Activated CD8-positive, alpha-beta memory T cell treated with anti-CD3 and anti-CD28 coated beads, Interleukin-2, amount 50 U/mL, for 1 hour (primary cell): ENCODE measurements at regions not wholly inside any gene's neighbourhood (a gene's known extent, or its start where the extent isn't known, plus 50 kb on each side); places are given as distances from the start of the nearest gene placed in this dataset.
"Not testable (repeated sequence)": the region's sequence is repeated elsewhere in the genome, so short reads cannot be mapped to it uniquely, and the experiment has no call there.

Experiments used
- DNase-seq: peaks from one replicate; pipeline ENCODE4 v3.0.0-alpha.2; 2020; ENCODE audit errors: extremely low read depth

DNA sequence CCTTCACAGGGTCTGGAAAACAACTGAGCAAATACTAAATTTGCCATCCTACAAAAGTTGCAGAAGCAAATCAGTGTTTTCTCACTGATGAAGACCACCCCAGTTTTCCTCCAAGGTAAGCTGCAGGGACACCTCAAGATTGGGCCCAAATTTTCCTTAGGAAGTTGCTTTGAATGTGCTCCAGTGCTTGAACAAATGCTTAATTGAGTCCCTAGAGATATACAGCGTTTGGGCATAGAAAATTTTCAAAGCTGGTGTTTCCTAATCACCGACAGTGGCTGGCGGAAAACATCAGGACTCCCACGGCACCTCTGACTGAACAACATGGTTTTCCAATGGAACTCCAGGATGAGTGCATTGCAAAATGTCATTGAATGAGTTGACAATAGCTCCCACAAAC is 92.5 kb upstream of the HMGA2 start:
- no peak for DNase-seq

DNA sequence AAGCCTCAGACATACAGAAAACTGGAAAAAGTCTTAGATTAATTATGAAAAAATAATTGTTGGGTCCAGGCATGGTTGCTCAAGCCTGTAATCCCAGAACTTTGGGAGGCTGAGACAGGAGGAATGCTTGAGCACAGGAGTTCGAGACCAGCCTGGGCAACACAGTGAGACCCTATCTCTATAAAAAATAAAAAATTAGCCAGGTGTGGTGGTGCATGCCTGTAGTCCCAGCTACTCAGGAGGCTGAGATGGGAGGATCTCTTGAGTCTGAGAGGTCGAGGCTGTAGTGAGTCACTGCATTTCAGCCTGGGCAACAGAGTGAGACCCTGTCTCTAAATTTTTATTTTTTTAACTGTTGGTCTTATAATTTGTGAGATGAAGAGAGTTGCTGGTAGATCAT is 90.6 kb upstream of the HMGA2 start:
- DNase-seq = not testable (repeated sequence)

DNA sequence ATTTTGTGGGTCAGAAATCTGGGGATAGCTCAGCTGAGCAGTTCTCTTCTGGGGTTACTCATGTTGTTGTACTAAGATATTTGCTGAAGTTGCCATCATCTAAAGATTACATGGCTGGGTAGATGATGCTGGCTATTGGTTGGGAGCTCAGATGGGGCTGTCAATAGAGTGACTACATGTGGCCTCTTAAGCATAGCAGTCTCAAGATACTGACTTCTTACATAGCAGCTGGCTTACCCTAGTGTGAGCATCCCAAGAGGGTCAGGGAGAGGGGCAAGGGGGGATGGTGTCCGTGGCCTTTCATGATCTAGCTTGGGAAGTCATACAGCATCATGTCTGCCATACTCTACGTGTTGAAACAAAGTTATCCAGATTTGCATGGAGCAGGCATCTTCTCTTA is 90.1 kb upstream of the HMGA2 start:
- DNase-seq = no peak

DNA sequence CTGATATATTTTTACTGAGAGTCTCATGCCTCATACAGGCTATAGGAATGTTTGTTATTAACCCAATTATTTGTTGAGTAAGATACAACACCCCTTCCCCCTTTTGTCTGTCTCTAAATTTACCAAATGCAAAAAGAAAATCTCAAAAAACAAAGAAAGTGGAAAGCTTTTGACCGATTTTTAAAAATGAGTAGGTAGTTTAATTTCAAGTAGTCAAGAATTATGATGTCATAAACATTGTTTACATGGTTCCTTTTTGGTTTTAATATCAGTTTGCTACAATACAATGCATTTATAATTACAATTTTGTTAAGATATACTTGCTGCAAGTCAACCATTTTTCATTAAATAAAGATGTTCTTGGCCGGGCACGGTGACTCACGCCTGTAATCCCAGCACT is 84.7 kb upstream of the HMGA2 start:
- DNase-seq = no peak

DNA sequence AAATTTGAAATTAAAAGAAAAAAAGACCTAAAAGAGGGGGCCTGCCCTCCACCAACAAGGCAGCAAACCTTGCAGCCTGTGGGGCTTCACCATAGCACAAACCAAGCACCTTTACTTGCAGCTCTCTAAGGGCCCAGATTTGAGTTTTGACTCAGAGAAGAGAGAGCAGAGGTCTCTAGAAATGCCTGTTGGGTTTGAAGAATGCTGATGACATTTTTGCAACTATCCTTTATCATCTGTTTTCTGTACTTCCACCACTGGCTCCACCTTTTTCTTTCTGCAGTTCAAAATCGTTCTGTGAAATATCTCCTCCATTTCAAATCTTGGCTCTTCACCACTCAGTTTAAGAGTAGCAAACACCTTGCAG is 83.8 kb upstream of the HMGA2 start:
- no peak for DNase-seq

DNA sequence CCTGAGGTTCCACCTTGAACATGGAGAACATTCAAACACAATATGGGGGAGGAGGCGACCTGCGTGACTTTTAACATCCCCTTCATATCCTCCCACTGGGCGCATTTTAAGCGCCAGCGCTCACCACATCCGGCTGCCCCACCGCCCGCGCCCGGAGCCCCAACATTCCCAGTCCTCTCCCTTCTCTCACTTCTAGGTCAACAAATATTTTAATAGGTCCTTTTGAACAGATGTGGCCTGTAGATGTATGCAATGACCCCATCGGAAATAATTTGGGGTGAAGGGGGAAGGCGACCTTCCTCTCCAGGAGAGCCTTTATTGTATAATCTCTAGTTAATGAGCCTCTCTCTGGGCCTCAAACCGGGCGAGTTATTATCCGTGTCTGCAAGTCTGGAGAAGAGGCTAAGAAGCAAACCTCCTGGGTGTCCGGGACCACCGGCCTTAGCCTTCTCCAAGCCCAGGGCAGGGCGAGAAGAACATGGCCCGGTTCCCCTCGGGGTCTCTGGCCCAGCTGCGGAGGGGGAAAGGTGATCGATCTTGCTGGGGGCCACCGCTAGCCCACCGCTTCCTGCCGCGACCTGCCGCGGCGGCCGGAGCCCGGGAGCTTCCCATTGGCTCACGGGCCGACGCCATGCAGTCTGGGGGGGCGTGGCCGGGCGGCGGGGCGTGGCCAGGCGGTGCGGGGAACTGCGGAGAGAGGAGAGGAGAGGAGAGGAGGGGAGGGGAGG is 83.2 kb upstream of the HMGA2 start:
- DNase-seq = no peak

DNA sequence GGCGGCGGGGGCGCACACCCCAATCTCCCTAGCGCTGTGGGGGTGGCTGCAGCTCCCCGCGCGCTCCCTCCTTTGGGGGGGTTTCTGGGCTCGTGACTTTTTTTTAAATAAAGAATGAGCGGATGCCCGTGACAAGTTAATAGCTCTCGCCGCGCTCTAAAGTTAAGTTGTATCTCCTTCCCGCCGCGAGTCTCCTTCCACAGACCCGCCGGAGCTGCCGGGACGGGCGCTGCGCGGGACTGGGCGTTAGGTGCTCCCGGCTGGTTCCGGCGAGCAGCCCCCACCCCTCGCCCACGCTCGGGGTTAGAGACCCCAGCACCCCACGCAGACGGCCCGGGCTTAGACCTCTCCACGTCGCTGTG is 82.6 kb upstream of the HMGA2 start:
- DNase-seq = no peak

DNA sequence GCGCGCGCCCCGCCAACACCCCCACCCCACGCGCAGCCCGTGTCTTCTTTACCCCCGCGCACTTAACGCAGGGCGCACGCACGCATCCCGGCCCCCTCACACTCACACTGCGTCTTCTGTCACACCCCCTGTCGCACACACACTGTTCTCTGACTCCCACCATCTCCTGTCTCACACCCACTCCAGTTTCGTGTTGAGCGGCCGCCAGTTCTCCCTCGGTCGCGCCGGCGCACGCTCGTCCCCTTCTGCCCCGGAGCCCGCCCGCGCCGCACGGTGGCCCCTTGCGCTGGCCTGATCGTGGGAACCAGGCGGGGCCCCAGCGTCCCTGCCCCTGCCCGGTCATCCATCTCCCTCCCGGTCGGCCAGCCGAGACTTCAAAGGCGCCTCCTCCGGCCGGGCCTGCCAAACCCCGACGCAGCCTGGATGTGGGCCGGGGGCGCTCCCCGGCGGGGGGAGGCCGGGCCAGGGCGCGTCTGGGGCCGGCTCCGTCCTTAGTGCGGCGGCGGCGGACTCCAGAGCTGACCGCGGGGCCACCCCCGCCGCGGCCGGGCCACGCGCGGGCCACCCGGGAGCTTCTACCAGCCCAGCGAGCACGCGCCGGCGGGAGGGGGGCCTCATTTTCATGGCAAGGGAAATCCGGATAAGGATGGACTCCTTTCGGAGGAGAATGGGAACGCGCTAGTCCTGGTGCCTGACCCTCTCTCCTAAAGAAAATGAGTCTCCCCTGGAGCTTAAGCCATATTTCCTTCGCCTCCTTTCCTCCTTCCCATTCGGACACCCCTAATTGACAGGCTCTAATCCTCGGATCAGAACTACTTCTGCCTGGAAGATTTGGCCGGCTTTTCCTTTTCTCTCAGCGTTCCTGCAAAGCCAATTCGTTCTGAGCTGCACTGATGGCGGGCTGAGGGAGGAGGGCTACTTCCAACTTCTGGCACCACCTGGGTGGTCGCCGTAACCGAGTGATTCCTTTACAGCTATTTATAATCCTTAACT is 82.0 kb upstream of the HMGA2 start:
- no peak for DNase-seq

DNA sequence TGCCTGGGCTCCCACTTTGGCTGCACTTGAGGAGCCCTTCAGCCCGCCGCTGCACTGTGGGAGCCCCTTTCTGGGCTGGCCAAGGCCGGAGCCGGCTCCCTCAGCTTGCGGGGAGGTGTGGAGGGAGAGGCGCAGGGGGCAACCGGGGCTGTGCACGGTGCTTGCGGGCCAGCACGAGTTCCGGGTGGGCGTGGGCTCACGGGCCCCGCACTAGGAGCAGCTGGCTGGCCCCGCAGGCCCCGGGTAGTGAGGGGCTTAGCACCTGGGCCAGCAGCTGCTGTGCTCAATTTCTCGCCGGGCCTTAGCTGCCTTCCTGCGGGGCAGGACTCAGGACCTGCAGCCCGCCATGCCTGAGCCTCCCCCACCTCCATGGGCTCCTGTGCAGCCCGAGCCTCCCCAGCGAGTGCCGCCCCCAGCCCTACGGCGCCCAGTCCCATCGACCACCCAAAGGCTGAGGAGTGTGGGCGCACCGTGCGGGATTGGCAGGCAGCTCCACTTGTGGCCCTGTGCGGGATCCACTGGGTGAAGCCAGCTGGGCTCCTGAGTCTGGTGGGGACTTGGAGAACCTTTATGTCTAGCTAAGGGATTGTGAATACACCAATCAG is 79.9 kb upstream of the HMGA2 start:
- DNase-seq = not testable (repeated sequence)

DNA sequence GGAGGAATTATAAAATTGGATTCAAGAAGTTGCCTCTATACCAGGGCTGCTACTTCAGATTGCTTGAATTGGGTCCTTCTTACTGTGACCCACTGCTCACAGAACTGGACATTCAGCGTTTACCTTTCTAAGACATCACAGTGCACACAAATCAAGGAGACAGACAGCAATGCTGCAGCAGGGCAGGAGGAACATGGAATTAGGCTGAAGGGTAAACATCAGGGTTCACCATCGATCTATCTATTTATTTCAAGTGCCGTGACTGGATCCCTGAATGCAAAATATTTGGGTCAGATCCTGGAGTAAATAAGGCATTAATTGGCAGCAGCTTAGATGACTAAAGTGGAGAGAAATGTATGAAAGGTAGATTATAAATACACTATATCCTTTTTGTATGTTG is 76.9 kb upstream of the HMGA2 start:
- no peak for DNase-seq

DNA sequence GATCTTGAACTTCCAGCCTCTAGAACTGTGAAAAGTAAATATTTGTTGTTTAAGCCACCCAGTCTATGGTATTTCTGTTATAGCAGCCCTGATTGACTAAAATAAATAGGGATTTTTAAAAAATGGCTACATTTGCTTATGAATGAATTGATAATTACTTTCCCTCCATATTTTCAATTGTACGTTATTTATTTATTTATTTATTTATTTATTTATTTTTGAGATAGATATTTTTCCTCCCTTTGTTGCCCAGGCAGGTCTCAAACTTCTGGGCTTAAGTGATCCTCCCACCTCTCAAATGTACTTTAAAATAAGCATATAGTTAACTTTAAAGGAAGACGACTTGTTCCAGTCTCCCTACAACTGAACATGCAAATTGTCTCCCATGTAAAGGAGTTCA is 76.0 kb upstream of the HMGA2 start:
- no peak for DNase-seq

DNA sequence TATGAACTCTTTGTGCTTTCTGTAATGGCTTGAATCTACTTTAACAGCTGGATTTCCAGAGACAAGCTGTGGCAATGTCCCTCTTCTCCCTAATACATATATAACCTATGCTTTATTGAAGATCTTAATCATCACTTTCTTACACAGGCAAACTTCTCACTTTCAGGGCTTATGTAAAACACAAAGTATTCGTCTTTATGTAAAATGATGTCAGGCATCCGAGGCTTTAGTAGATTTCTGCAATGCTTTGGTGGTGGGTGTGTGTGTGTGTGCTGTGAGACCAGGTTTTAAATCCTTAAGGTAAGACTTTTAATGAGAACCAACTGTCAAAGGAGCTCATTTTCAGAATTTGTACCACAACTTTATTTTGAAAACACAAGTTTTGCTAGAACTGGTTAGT is 70.0 kb upstream of the HMGA2 start:
- DNase-seq = no peak

DNA sequence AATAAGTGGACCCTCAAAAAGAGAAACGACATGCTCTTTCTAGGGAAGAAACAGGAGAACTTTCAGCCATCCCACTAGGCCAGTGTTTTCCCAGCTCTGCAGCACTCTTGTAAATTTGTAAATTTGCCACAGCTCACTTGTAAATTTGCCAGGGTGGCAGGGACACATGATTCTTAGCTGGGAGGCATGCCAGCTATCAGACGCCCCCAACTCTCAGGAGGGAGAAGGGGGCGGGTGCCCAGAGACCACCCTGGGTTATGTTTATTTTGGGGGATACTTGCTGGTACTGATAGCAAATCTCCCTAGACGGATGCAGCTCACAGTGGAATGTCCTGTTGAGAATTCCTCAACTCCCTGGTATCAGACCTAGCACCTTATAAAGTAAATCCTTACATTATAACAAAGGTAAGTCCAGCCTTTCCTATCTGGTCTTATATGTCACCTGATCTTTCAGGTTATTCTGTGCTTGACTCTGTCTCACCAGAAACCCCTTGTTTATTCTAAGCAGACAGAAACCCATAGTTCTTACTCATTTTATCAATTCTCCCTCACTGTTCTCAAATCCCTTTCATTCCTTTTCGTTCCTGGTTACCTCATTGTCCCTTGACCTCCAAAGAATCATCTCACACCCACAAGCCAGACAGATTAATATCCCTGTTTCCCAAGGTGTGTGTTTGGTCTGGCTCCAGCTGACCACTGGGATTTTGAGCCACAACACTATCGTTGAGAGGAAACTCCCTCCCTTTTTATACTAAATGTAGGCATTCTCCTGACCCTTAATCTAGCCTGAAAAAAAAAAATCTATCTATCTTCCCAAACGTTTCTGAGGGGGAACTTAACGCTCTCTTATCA is 69.3 kb upstream of the HMGA2 start:
- no peak for DNase-seq

DNA sequence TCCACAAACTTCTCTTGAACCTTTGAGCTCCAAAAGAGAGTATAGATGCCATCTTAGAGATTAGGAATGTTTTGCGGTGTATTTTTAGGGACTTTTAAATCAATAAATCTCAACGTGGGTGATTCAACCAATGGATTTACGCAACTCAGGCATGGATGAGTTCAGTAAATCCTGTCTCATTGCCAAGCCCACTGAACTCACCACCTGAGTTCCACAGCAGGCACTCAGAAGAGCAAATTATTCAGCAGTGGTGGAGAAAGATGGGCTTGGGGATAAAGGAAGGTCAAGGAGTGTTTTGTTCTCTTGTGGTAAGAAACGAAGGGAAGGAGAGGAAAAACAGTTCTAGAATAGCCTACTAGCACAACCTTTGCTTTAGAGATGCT is 68.7 kb upstream of the HMGA2 start:
- no peak for DNase-seq

DNA sequence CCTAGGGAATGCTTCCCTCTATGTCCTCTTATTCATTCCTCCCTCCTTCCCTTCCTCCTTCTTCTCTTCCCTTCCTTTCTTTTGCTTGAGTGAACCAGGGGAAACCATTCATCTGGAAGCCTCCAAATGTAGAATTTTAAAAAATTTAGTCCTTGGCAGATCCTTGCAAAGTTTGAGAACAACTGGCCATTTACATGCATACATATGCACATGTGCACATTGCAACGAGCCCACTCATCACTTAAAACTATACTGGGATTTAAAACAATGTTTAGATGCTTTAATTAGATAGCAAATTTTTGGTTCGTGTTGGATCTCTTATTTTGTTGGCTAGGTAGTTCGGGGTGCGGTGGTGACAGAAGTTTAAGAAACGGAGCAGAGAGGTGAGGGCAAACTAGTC is 68.0 kb upstream of the HMGA2 start:
- no peak for DNase-seq

DNA sequence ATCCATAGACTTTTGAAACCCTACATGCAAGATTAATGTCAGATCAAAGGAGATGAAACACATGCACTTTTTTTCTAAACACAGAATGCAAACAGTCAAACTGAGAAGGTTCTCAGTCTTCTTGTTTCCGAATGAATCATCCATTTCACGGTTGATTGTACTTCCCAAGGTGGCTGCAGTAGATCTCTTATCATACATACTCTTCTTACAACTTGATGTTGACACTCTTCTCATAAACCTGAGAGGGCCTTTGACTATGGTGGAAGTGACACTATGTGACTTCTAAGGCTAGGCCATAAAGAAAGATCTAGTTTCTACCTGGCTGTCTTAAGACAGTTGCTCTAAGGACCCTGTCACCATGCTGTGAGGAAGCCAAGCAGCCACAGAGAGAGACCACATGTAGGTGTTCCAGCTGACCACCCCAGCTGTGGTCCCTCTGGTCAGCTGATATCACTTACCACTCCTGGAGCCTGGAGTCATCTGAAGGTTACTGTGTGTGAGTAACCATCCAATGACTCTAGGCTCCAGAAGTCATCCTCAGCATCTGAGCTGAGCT is 67.2 kb upstream of the HMGA2 start:
- DNase-seq = no peak

DNA sequence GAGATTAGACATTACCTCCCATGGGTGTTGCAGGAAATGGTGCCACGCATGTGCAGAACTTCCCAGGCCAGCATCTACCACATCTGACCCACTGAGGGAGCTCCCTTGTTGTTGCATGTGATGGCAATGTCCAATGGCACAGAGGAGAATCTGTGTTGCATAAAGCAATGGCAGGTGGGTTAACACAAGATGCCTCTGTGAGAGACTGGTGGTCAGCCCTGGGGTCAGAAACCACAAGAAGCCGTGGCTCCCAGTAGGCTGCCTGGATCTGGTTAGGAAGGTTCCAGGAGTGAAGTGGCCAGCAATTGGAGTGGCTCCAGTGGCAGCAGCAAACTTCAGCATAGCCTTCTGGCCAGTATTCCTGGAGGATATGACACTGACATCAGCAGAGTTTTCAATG is 65.9 kb upstream of the HMGA2 start:
- no peak for DNase-seq

DNA sequence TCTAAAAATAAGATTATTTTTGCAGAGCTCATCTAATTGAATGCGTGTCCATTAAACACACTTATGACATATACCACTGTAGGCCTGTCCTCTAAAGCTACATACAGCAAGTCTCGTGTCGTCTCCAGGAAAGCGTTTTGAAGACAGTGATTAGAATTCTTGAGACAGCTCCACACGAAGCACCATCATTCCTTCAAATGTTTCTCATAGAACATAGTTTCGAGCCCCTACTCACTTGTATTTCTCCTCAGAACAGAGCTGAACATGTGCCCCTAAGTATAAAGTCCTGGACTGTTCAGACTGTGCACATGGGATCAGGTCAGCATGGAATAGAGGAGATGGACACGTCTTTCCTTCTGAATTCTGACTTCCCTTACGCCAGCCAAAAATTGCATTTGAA is 64.5 kb upstream of the HMGA2 start:
- DNase-seq = no peak

DNA sequence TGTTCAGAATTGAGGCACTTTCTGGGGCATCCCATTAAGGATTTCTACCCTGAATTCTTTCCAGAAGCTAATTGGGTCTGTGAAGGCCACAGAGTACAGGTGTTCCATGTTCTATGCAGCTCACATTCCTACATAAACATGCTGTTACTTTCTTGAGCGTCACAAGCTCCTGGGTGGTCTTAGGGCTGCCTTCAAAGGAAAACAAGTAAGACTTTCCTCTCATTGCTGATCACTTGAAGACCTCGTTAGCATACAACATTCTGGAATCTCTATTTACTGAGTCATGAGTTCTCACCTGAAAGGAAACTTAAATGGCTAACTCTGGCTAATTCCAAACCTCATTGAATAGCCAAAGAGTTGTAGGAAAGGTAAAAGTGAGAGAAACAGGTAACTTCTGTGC is 63.0 kb upstream of the HMGA2 start:
- no peak for DNase-seq

DNA sequence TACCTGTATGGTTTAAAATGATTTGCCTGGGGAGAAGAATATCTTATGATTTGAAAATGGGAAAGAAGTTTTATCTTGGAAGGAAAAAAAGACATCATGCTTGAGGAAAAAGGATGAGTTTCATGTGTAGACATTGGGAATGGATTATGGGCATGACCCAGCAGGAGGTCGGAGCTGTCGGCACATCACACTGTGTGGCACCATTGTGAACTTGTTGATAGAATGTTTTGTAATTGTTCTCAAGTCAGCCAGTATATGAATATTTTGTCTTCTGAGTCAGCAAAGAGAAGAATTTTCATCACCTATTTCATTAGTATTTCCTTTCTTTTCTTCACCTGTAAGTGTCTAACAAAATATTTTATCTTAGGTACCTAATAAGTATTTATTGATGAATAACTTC is 60.0 kb upstream of the HMGA2 start:
- DNase-seq = no peak

DNA sequence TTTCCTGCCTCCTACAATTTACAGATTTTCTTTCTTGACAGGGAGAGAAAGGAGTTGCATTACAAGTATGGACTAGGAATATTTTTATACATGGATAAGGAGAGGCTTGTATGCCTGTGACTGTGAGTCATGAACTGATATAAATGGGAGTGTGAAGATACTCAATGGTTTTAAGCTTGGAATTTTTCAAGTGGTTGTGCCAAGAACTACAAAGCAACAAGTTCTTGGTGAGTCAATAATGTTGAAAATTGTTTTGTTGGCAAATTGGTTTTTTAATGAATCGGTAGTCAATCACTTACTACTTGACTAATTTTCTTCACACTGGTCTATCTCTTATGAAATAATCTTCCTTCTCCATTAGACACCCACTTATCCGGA is 58.9 kb upstream of the HMGA2 start:
- no peak for DNase-seq

DNA sequence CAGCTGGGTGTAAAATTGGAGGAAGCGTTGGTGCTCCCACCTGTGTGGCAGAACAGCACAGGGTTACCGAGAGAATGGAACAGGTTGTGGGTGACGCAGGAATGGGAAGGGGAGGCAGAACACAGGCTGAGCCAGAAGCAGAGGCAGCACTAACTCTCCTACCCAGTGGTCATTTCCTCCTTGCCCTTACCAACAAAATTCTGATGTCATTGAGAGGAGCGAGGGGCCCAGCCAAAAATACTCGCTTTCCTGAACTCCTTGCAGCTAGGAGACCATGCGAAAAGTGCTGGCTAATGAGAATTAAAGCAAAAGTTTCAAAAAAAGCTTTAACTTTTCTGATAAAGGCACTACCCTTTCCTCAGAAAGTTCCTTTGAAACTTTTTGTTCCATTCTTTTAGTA is 54.4 kb upstream of the HMGA2 start:
- DNase-seq = no peak
